ENCODE measurements at regions not wholly inside any gene's neighbourhood (a gene's known extent, or its start where the extent isn't known, plus 50 kb on each side); places are given as distances from the start of the nearest gene placed in this dataset.
"Not testable (repeated sequence)": the region's sequence is repeated elsewhere in the genome, so short reads cannot be mapped to it uniquely, and the experiment has no call there.

- Histone ChIP-seq H3K9me3 (no peaks in the 10 kb centered on the region), H3K4me1 (peaks cover 0 to 7% of the 10 kb centered on the region in 2 donors), H3K27me3 (no peaks in the 10 kb centered on the region), H3K36me3 (no peaks in the 10 kb centered on the region), H3K4me3 (no peak overlapping the region), H3K27ac (peak overlapping the region in 1 of 2 donors; percentile 10)
- DNase-seq (ENCODE audit: low spot score), result peak; percentile 40
- no peak for TF ChIP-seq CTCF (IDR thresholded peaks at IDR 0.05)
These were observed 97.4 kb upstream of the RNU6-1 start for GRCh38 chr15:67937153-67937761.

- H3K27ac ChIP-seq; H3K4me3 ChIP-seq; H3K36me3 ChIP-seq; H3K9me3 ChIP-seq; H3K27me3 ChIP-seq; DNase-seq (ENCODE audit: low spot score): not testable (repeated sequence)
- H3K4me1 ChIP-seq, result peaks cover 0 to 17% of the 10 kb centered on the region in 2 donors
These were observed 99.3 kb upstream of the RNU6-1 start for GRCh38 chr15:67939179-67939578.

GRCh38 chr15:67939588-67940323 is 99.9 kb upstream of the RNU6-1 start:
- H3K27me3 ChIP-seq; H3K27ac ChIP-seq; H3K36me3 ChIP-seq; H3K9me3 ChIP-seq; DNase-seq (ENCODE audit: low spot score); H3K4me3 ChIP-seq: not testable (repeated sequence)
- peaks cover 0 to 18% of the 10 kb centered on the region in 2 donors for H3K4me1 ChIP-seq

- Histone ChIP-seq H3K27ac (no peak overlapping the region), H3K4me1 (peaks cover 0 to 22% of the 10 kb centered on the region in 2 donors), H3K27me3 (no peaks in the 10 kb centered on the region), H3K9me3 (no peaks in the 10 kb centered on the region), H3K4me3 (no peak overlapping the region), H3K36me3 (no peaks in the 10 kb centered on the region)
- no peak for TF ChIP-seq CTCF (IDR thresholded peaks at IDR 0.05)
- no peak for DNase-seq (ENCODE audit: low spot score)
These were observed 100.5 kb upstream of the RNU6-1 start for GRCh38 chr15:67940324-67940719.

GRCh38 chr15:67941648-67942310 is 101.9 kb upstream of the RNU6-1 start:
- no peak for TF ChIP-seq CTCF (IDR thresholded peaks at IDR 0.05)
- Histone ChIP-seq H3K4me3 (no peak overlapping the region), H3K9me3 (no peaks in the 10 kb centered on the region), H3K4me1 (peaks cover 0 to 37% of the 10 kb centered on the region in 2 donors), H3K27ac (peak overlapping the region in 1 of 2 donors; percentile 66), H3K27me3 (no peaks in the 10 kb centered on the region), H3K36me3 (no peaks in the 10 kb centered on the region)
- DNase-seq (ENCODE audit: low spot score), result no peak

- DNase-seq (ENCODE audit: low spot score), result no peak
- H3K36me3 ChIP-seq, result no peaks in the 10 kb centered on the region
- peak overlapping the region; percentile 74 to 95 for H3K27ac ChIP-seq
- no peaks in the 10 kb centered on the region for H3K27me3 ChIP-seq
- no peak for TF ChIP-seq CTCF (IDR thresholded peaks at IDR 0.05)
- H3K4me1 ChIP-seq, result peaks cover 0 to 41% of the 10 kb centered on the region in 2 donors
- no peak overlapping the region for H3K4me3 ChIP-seq
- no peaks in the 10 kb centered on the region for H3K9me3 ChIP-seq
These were observed 103.6 kb upstream of the RNU6-1 start for GRCh38 chr15:67943475-67943874.
